GM18951 (cell line): ENCODE measurements at regions not wholly inside any gene's neighbourhood (a gene's known extent, or its start where the extent isn't known, plus 50 kb on each side); places are given as distances from the start of the nearest gene placed in this dataset.

Experiments used
- POLR2A ChIP-seq: IDR thresholded peaks from 4 replicates; pipeline ENCODE4 v1.6.1; 2011; ENCODE audit warnings: mild to moderate bottlenecking; ENCODE audit not compliant: insufficient read length, insufficient read depth; ENCODE audit errors: extremely low read depth
- in situ Hi-C: fragments of 300-500 bp; cut with MboI; formaldehyde crosslinking; loops from one replicate; pipeline ENCODE4 v1.12.0; 2022; ENCODE audit warnings: low sequenced_read_pairs, mixed read lengths, inconsistent platforms; ENCODE audit not compliant: unreplicated experiment

- no peak for TF ChIP-seq POLR2A
- in situ Hi-C loops, result no loop called here
Measured at GRCh38 chr2:53460937-53461336, 306.7 kb upstream of the CHAC2 start.

- in situ Hi-C loops, result no loop called here
Measured at GRCh38 chr2:53460347-53460746, 307.3 kb upstream of the CHAC2 start.

GRCh38 chr2:53455094-53455493 is 312.5 kb upstream of the CHAC2 start:
- no peak for TF ChIP-seq POLR2A
- in situ Hi-C loops, result no loop called here

More at GRCh38 chr2:53460347-53460746, 307.3 kb upstream of the CHAC2 start:
- TF ChIP-seq POLR2A, result no peak

- TF ChIP-seq POLR2A, result no peak
- in situ Hi-C loops, result no loop called here
Measured at GRCh38 chr2:53452957-53453748, 314.5 kb upstream of the CHAC2 start.

- in situ Hi-C loops, result no loop called here
- TF ChIP-seq POLR2A, result no peak
Measured at GRCh38 chr2:53452400-53452799, 315.2 kb upstream of the CHAC2 start.

GRCh38 chr2:53450923-53451322 is 316.7 kb upstream of the CHAC2 start:
- in situ Hi-C loops, result no loop called here
- no peak for TF ChIP-seq POLR2A

- no peak for TF ChIP-seq POLR2A
- in situ Hi-C loops, result no loop called here
Measured at GRCh38 chr2:53448591-53448990, 319.0 kb upstream of the CHAC2 start.

GRCh38 chr2:53448086-53448485 is 319.5 kb upstream of the CHAC2 start:
- in situ Hi-C loops, result no loop called here
- no peak for TF ChIP-seq POLR2A

GRCh38 chr2:53445383-53446070 is 322.1 kb upstream of the CHAC2 start:
- TF ChIP-seq POLR2A, result no peak
- in situ Hi-C loops, result no loop called here

- TF ChIP-seq POLR2A, result no peak
- in situ Hi-C loops, result no loop called here
Measured at GRCh38 chr2:53442783-53443182, 324.8 kb upstream of the CHAC2 start.

- in situ Hi-C loops, result no loop called here
- no peak for TF ChIP-seq POLR2A
Measured at GRCh38 chr2:53442093-53442492, 325.5 kb upstream of the CHAC2 start.

GRCh38 chr2:53438692-53439091 is 328.9 kb upstream of the CHAC2 start:
- in situ Hi-C loops, result no loop called here
- TF ChIP-seq POLR2A, result no peak

- in situ Hi-C loops, result no loop called here
- TF ChIP-seq POLR2A, result no peak
Measured at GRCh38 chr2:53438100-53438499, 329.5 kb upstream of the CHAC2 start.

- no peak for TF ChIP-seq POLR2A
- in situ Hi-C loops, result no loop called here
Measured at GRCh38 chr2:53437371-53437770, 330.2 kb upstream of the CHAC2 start.
